HL-60 (cell line): ENCODE measurements at regions not wholly inside any gene's neighbourhood (a gene's known extent, or its start where the extent isn't known, plus 50 kb on each side); places are given as distances from the start of the nearest gene placed in this dataset.

Source experiments
- CTCF ChIP-seq: IDR thresholded peaks from one replicate; pipeline ENCODE4 v1.5.1; 2011; ENCODE audit warnings: low read length, control low read depth, inconsistent platforms; ENCODE audit not compliant: insufficient read depth
- POLR2AphosphoS5 ChIP-seq: IDR thresholded peaks from 2 replicates; pipeline ENCODE4 v1.6.1; 2012; ENCODE audit warnings: low read depth

GRCh38 chr4:110975338-110975737 lies 352.5 kb upstream of the PITX2 start:
- no peak for TF ChIP-seq POLR2AphosphoS5
- no peak for TF ChIP-seq CTCF
